Trophoblast cell (in vitro differentiated cells and primary cell): ENCODE measurements at regions not wholly inside any gene's neighbourhood (a gene's known extent, or its start where the extent isn't known, plus 50 kb on each side); places are given as distances from the start of the nearest gene placed in this dataset.

Experiments used
- DNase-seq, 2 donors: peaks; one replicate each; pipeline ENCODE4 v3.0.0-alpha.2; 2016
- H2AFZ ChIP-seq: 2 replicates; pipeline ENCODE4 v1.6.1; 2013; ENCODE audit warnings: low read length, moderate library complexity, mild to moderate bottlenecking; ENCODE audit not compliant: insufficient read depth, poor library complexity
- H2AK5ac ChIP-seq: 2 replicates; pipeline ENCODE4 v1.6.1; 2013; ENCODE audit warnings: mild to moderate bottlenecking, low read length
- H2BK120ac ChIP-seq: 2 replicates; pipeline ENCODE4 v1.6.1; 2013; ENCODE audit warnings: low read length, mild to moderate bottlenecking, moderate library complexity; ENCODE audit not compliant: insufficient read depth, poor library complexity
- H2BK12ac ChIP-seq: 2 replicates; pipeline ENCODE4 v1.6.1; 2013; ENCODE audit warnings: mild to moderate bottlenecking, low read length, moderate library complexity
- H2BK5ac ChIP-seq: 2 replicates; pipeline ENCODE4 v1.6.1; 2013; ENCODE audit warnings: low read length, low read depth, moderate library complexity, mild to moderate bottlenecking; ENCODE audit not compliant: poor library complexity
- H3K14ac ChIP-seq: 2 replicates; pipeline ENCODE4 v1.6.1; 2013; ENCODE audit warnings: mild to moderate bottlenecking, low read length
- H3K18ac ChIP-seq: 2 replicates; pipeline ENCODE4 v1.6.1; 2013; ENCODE audit warnings: mild to moderate bottlenecking, low read length
- H3K23ac ChIP-seq: 2 replicates; pipeline ENCODE4 v1.6.1; 2013; ENCODE audit warnings: low read length
- H3K27ac ChIP-seq: 2 replicates; pipeline ENCODE4 v1.5.1; 2013; ENCODE audit warnings: low read depth, mild to moderate bottlenecking, inconsistent platforms, low read length, moderate library complexity
- H3K27me3 ChIP-seq: 2 replicates; pipeline ENCODE4 v1.6.1; 2013; ENCODE audit warnings: inconsistent platforms, mild to moderate bottlenecking, low read length, moderate library complexity; ENCODE audit not compliant: insufficient read depth
- H3K36me3 ChIP-seq, 2 experiments: 1 replicate in 1 of 2; 2 replicates in 1 of 2; pipeline ENCODE4 v1.6.1; 2013; ENCODE audit warnings: low read length in 2 of 2, mild to moderate bottlenecking in 2 of 2, moderate library complexity in 1 of 2; ENCODE audit not compliant: insufficient read depth in 2 of 2, control insufficient read depth in 1 of 2
- H3K4ac ChIP-seq: 2 replicates; pipeline ENCODE4 v1.6.1; 2013; ENCODE audit warnings: low read depth, mild to moderate bottlenecking, low read length, moderate library complexity
- H3K4me1 ChIP-seq, 2 experiments: 1 replicate in 1 of 2; 2 replicates in 1 of 2; pipeline ENCODE4 v1.6.1; 2013; ENCODE audit warnings: low read length in 2 of 2, mild to moderate bottlenecking in 2 of 2, moderate library complexity in 1 of 2; ENCODE audit not compliant: insufficient read depth in 2 of 2, control insufficient read depth in 1 of 2
- H3K4me2 ChIP-seq: 2 replicates; pipeline ENCODE4 v1.6.1; 2013; ENCODE audit warnings: inconsistent platforms, mild to moderate bottlenecking, low read length, moderate library complexity
- H3K4me3 ChIP-seq: 2 replicates; pipeline ENCODE4 v1.5.1; 2013; ENCODE audit warnings: mild to moderate bottlenecking, low read depth, low read length, inconsistent platforms
- H3K79me1 ChIP-seq: one replicate; pipeline ENCODE4 v1.6.1; 2013; ENCODE audit warnings: low read length
- H3K79me2 ChIP-seq: 2 replicates; pipeline ENCODE4 v1.6.1; 2013; ENCODE audit warnings: low read length, mild to moderate bottlenecking; ENCODE audit not compliant: control insufficient read depth, insufficient read depth, poor library complexity
- H3K9ac ChIP-seq: 2 replicates; pipeline ENCODE4 v1.6.1; 2013; ENCODE audit warnings: mild to moderate bottlenecking, low read length
- H3K9me3 ChIP-seq: 2 replicates; pipeline ENCODE4 v1.6.1; 2013; ENCODE audit warnings: low read depth, mild to moderate bottlenecking, control low read depth, inconsistent platforms, low read length; ENCODE audit not compliant: insufficient read depth
- H4K12ac ChIP-seq: 2 replicates; pipeline ENCODE4 v1.6.1; 2013; ENCODE audit warnings: low read depth, mild to moderate bottlenecking, low read length, moderate library complexity
- H4K8ac ChIP-seq: 2 replicates; pipeline ENCODE4 v1.6.1; 2013; ENCODE audit warnings: low read depth, mild to moderate bottlenecking, low read length, moderate library complexity
- H4K91ac ChIP-seq: one replicate; pipeline ENCODE4 v1.6.1; 2013; ENCODE audit warnings: low read depth, mild to moderate bottlenecking, low read length, moderate library complexity
- whole genome bisulfite sequencing: extraction: QIAGEN DNeasy Blood & Tissue Kit; methylation state at CpG from one replicate; pipeline ENCODE4 v1.1.7; 2013; ENCODE audit warnings: missing lambda C conversion rate; ENCODE audit not compliant: insufficient read length, insufficient coverage; ENCODE audit errors: extremely low coverage; 5-methylcytosine and 5-hydroxymethylcytosine counted together

- Histone ChIP-seq H3K23ac (peak overlapping the region; percentile 13), H3K4me2 (no peak overlapping the region), H3K18ac (no peak overlapping the region), H2BK120ac (no peak overlapping the region), H2BK12ac (no peak overlapping the region), H3K9ac (no peak overlapping the region), H4K12ac (no peak overlapping the region), H4K8ac (no peak overlapping the region), H2AK5ac (no peak overlapping the region), H3K4me1 (no peaks in the 10 kb centered on the region), H4K91ac (no peak overlapping the region), H3K14ac (no peak overlapping the region), H3K4me3 (no peak overlapping the region), H3K9me3 (peaks cover 2% of the 10 kb centered on the region), H3K4ac (no peak overlapping the region), H3K27me3 (no peaks in the 10 kb centered on the region), H3K36me3 (no peaks in the 10 kb centered on the region), H3K79me1 (no peaks in the 10 kb centered on the region), H2AFZ (no peak overlapping the region), H3K79me2 (no peaks in the 10 kb centered on the region), H3K27ac (no peak overlapping the region), H2BK5ac (no peak overlapping the region)
- WGBS: no CpG with 5 or more reads among the region's 2 CpGs
- peak; percentile 70 to 81 for DNase-seq
Measured at GRCh38 chr3:159458010-159458409, 530.6 kb upstream of the IL12A start.

- Histone ChIP-seq H4K12ac (no peak overlapping the region), H3K36me3 (no peaks in the 10 kb centered on the region), H3K9ac (no peak overlapping the region), H2AK5ac (no peak overlapping the region), H3K79me2 (no peaks in the 10 kb centered on the region), H2BK120ac (no peak overlapping the region), H2BK5ac (no peak overlapping the region), H3K79me1 (no peaks in the 10 kb centered on the region), H3K27ac (no peak overlapping the region), H3K4me3 (no peak overlapping the region), H3K27me3 (no peaks in the 10 kb centered on the region), H3K18ac (no peak overlapping the region), H3K4ac (no peak overlapping the region), H3K4me2 (no peak overlapping the region), H4K8ac (no peak overlapping the region), H2AFZ (no peak overlapping the region), H4K91ac (no peak overlapping the region), H3K9me3 (peaks cover 2% of the 10 kb centered on the region), H3K14ac (no peak overlapping the region), H3K23ac (no peak overlapping the region), H2BK12ac (no peak overlapping the region), H3K4me1 (no peaks in the 10 kb centered on the region)
- WGBS: no CpG with 5 or more reads among the region's 2 CpGs
- peak; percentile 2 to 41 for DNase-seq
Measured at GRCh38 chr3:159458982-159459381, 529.7 kb upstream of the IL12A start.

GRCh38 chr3:159472611-159473010 lies 516.0 kb upstream of the IL12A start:
- Histone ChIP-seq H2BK12ac (no peak overlapping the region), H3K27me3 (no peaks in the 10 kb centered on the region), H2BK5ac (no peak overlapping the region), H3K4ac (no peak overlapping the region), H3K9me3 (no peaks in the 10 kb centered on the region), H3K79me2 (no peaks in the 10 kb centered on the region), H3K36me3 (no peaks in the 10 kb centered on the region), H4K8ac (no peak overlapping the region), H3K9ac (no peak overlapping the region), H4K12ac (no peak overlapping the region), H4K91ac (no peak overlapping the region), H3K18ac (no peak overlapping the region), H2AK5ac (no peak overlapping the region), H3K14ac (no peak overlapping the region), H3K23ac (no peak overlapping the region), H2AFZ (no peak overlapping the region), H3K4me1 (no peaks in the 10 kb centered on the region), H3K4me3 (no peak overlapping the region), H2BK120ac (no peak overlapping the region), H3K27ac (no peak overlapping the region), H3K79me1 (no peaks in the 10 kb centered on the region), H3K4me2 (no peak overlapping the region)
- DNase-seq: no peak
- WGBS: no CpG with 5 or more reads among the region's 4 CpGs

GRCh38 chr3:159473206-159473605 lies 515.4 kb upstream of the IL12A start:
- Histone ChIP-seq H3K4ac (no peak overlapping the region), H3K4me2 (no peak overlapping the region), H4K8ac (no peak overlapping the region), H2AK5ac (no peak overlapping the region), H3K18ac (no peak overlapping the region), H2AFZ (no peak overlapping the region), H3K27me3 (no peaks in the 10 kb centered on the region), H4K91ac (no peak overlapping the region), H2BK12ac (no peak overlapping the region), H2BK120ac (no peak overlapping the region), H3K79me2 (no peaks in the 10 kb centered on the region), H3K23ac (no peak overlapping the region), H3K4me3 (no peak overlapping the region), H3K14ac (no peak overlapping the region), H3K9me3 (no peaks in the 10 kb centered on the region), H3K79me1 (no peaks in the 10 kb centered on the region), H3K4me1 (no peaks in the 10 kb centered on the region), H2BK5ac (no peak overlapping the region), H3K36me3 (no peaks in the 10 kb centered on the region), H3K9ac (no peak overlapping the region), H3K27ac (no peak overlapping the region), H4K12ac (no peak overlapping the region)
- WGBS: no CpG with 5 or more reads among the region's 1 CpG
- no peak for DNase-seq
